HG03045 (cell line): ENCODE measurements at regions not wholly inside any gene's neighbourhood (a gene's known extent, or its start where the extent isn't known, plus 50 kb on each side); places are given as distances from the start of the nearest gene placed in this dataset.
"Not testable (repeated sequence)": the region's sequence is repeated elsewhere in the genome, so short reads cannot be mapped to it uniquely, and the experiment has no call there.

Experiments used
- ATAC-seq: cut with Tn5 transposase; IDR thresholded peaks from one replicate; pipeline ENCODE4 v1.9.1; 2021; ENCODE audit warnings: mild to moderate bottlenecking, moderate library complexity; ENCODE audit not compliant: unreplicated experiment

GRCh38 chr2:3899536-3900155 lies 196.3 kb downstream of the DCDC2C start:
- no peak for ATAC-seq

- ATAC-seq = no peak
Observed at GRCh38 chr2:3902131-3902530, 198.8 kb downstream of the DCDC2C start.

GRCh38 chr2:3904061-3904460 lies 200.7 kb downstream of the DCDC2C start:
- no peak for ATAC-seq

GRCh38 chr2:3908498-3908897 lies 205.1 kb downstream of the DCDC2C start:
- not testable (repeated sequence) for ATAC-seq

GRCh38 chr2:3911882-3912455 lies 208.6 kb downstream of the DCDC2C start:
- ATAC-seq = no peak

GRCh38 chr2:3913166-3913565 lies 209.8 kb downstream of the DCDC2C start:
- no peak for ATAC-seq

GRCh38 chr2:3914241-3914640 lies 210.9 kb downstream of the DCDC2C start:
- no peak for ATAC-seq

- no peak for ATAC-seq
Observed at GRCh38 chr2:3927031-3927430, 223.7 kb downstream of the DCDC2C start.

- ATAC-seq = no peak
Observed at GRCh38 chr2:3929374-3929773, 226.0 kb downstream of the DCDC2C start.

- no peak for ATAC-seq
Observed at GRCh38 chr2:3930246-3930645, 226.9 kb downstream of the DCDC2C start.

GRCh38 chr2:3940661-3941060 lies 237.3 kb downstream of the DCDC2C start:
- no peak for ATAC-seq

- ATAC-seq = no peak
Observed at GRCh38 chr2:3942841-3943240, 239.5 kb downstream of the DCDC2C start.

- no peak for ATAC-seq
Observed at GRCh38 chr2:3944071-3944470, 240.7 kb downstream of the DCDC2C start.

- ATAC-seq = no peak
Observed at GRCh38 chr2:3944841-3945240, 241.5 kb downstream of the DCDC2C start.

- ATAC-seq = no peak
Observed at GRCh38 chr2:3948191-3948590, 244.8 kb downstream of the DCDC2C start.

GRCh38 chr2:3951131-3951954 lies 248.0 kb downstream of the DCDC2C start:
- no peak for ATAC-seq

GRCh38 chr2:3952866-3953516 lies 249.6 kb downstream of the DCDC2C start:
- no peak for ATAC-seq

- ATAC-seq = no peak
Observed at GRCh38 chr2:3954261-3954660, 250.9 kb downstream of the DCDC2C start.

GRCh38 chr2:3956406-3956805 lies 253.0 kb downstream of the DCDC2C start:
- no peak for ATAC-seq

GRCh38 chr2:3956892-3957291 lies 253.5 kb downstream of the DCDC2C start:
- ATAC-seq = no peak

- no peak for ATAC-seq
Observed at GRCh38 chr2:3958465-3958864, 255.1 kb downstream of the DCDC2C start.

GRCh38 chr2:3958969-3959368 lies 255.6 kb downstream of the DCDC2C start:
- ATAC-seq = no peak
